ENCODE measurements at regions not wholly inside any gene's neighbourhood (a gene's known extent, or its start where the extent isn't known, plus 50 kb on each side); places are given as distances from the start of the nearest gene placed in this dataset.

- no peak overlapping the region for H3K27ac ChIP-seq (ENCODE audit: low read length)
- H3K4me1 ChIP-seq (ENCODE audit: control insufficient read depth in 1 of 2, extremely low read depth in 1 of 2, insufficient read depth in 2 of 2, low read length in 2 of 2) = no peaks in the 10 kb centered on the region
- no CpG with 5 or more reads among the region's 1 CpG for whole genome bisulfite sequencing (ENCODE audit: insufficient coverage)
- peaks cover 10 to 12% (median 11%) of the 10 kb centered on the region in 3 donors for H3K9me3 Mint-ChIP-seq
- H3K27me3 ChIP-seq (replicated peaks in 1 of 2; ENCODE audit: control insufficient read depth in 2 of 2, extremely low read depth in 1 of 2, insufficient read depth in 2 of 2, low read length in 1 of 2) = no peaks in the 10 kb centered on the region
- no peaks in the 10 kb centered on the region for H3K4me1 Mint-ChIP-seq
- no peak overlapping the region for H3K4me3 ChIP-seq (ENCODE audit: control insufficient read depth in 1 of 2, extremely low read depth in 1 of 2, low read length in 1 of 2)
- POLR2A ChIA-PET = no interaction called here
- no peak for ATAC-seq (replicated peaks in 1 of 4)
- no peaks in the 10 kb centered on the region for H3K27me3 Mint-ChIP-seq
- no peaks in the 10 kb centered on the region for H3K36me3 Mint-ChIP-seq
- CTCF ChIA-PET = no interaction called here
- H3K4me3 Mint-ChIP-seq = no peak overlapping the region
- H3K27ac Mint-ChIP-seq = no peak overlapping the region
- no peaks in the 10 kb centered on the region for H3K36me3 ChIP-seq (ENCODE audit: control insufficient read depth in 2 of 2, extremely low read depth in 1 of 2, insufficient read depth in 1 of 2, low read length in 1 of 2)
- no peak for DNase-seq
- no peaks in the 10 kb centered on the region for H3K9me3 ChIP-seq
Measured at GRCh38 chr11:101279728-101280127, 150.1 kb upstream of the PGR start.

DNA sequence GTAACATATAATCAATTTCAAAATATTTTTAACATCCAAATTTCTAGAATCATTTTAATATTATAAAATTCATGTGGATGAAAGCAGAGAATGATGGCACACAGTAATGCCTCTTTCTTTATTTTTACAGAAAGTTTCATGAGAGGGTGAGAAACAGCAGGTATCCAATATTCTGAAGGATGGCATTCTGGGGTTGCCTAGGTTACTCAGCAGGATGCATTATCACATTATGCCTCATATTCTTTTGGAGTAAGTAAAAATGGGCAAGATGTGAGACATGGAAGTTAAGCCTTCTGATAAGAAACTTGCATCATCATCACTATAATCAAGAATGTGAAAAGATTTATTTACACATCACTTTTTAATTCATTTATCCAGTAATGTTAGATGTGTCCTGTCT lies 148.7 kb upstream of the PGR start:
- H3K27ac ChIP-seq (ENCODE audit: low read length) = no peak overlapping the region
- no peaks in the 10 kb centered on the region for H3K4me1 ChIP-seq (ENCODE audit: control insufficient read depth in 1 of 2, extremely low read depth in 1 of 2, insufficient read depth in 2 of 2, low read length in 2 of 2)
- H3K9me3 Mint-ChIP-seq = peaks cover 7 to 14% (median 13%) of the 10 kb centered on the region in 3 donors
- ATAC-seq (replicated peaks in 1 of 4) (no peak), DNase-seq (no peak)
- H3K27me3 Mint-ChIP-seq = no peaks in the 10 kb centered on the region
- no peak overlapping the region for H3K4me3 ChIP-seq (ENCODE audit: control insufficient read depth in 1 of 2, extremely low read depth in 1 of 2, low read length in 1 of 2)
- no peaks in the 10 kb centered on the region for H3K27me3 ChIP-seq (replicated peaks in 1 of 2; ENCODE audit: control insufficient read depth in 2 of 2, extremely low read depth in 1 of 2, insufficient read depth in 2 of 2, low read length in 1 of 2)
- H3K27ac Mint-ChIP-seq = no peak overlapping the region
- H3K36me3 Mint-ChIP-seq = no peaks in the 10 kb centered on the region
- H3K9me3 ChIP-seq = no peaks in the 10 kb centered on the region
- ChIA-PET POLR2A (no interaction called here), CTCF (no interaction called here)
- H3K36me3 ChIP-seq (ENCODE audit: control insufficient read depth in 2 of 2, extremely low read depth in 1 of 2, insufficient read depth in 1 of 2, low read length in 1 of 2) = no peaks in the 10 kb centered on the region
- H3K4me3 Mint-ChIP-seq = no peak overlapping the region
- H3K4me1 Mint-ChIP-seq = no peaks in the 10 kb centered on the region

DNA sequence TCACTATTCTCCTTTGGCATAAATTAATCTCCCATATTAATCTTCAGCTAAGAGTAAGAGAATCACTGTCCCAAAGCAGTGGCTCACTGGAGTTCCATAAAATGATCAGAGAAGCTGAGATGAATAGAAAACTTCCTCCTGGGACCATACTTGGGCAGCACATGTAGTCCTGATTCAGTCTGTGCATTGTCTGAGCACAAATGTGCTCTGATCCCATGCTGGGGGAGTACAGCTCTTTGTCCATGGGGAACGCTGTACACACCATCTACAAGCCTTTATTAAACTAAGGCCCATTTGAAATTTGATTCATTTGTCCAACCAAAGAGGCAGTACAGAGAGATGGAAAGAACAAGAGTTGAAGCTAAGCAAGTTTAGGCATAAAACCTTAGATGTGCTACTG lies 147.4 kb upstream of the PGR start:
- Histone ChIP-seq H3K27ac (ENCODE audit: low read length) (no peak overlapping the region), H3K9me3 (no peaks in the 10 kb centered on the region), H3K4me1 (ENCODE audit: control insufficient read depth in 1 of 2, extremely low read depth in 1 of 2, insufficient read depth in 2 of 2, low read length in 2 of 2) (no peaks in the 10 kb centered on the region), H3K27me3 (replicated peaks in 1 of 2; ENCODE audit: control insufficient read depth in 2 of 2, extremely low read depth in 1 of 2, insufficient read depth in 2 of 2, low read length in 1 of 2) (no peaks in the 10 kb centered on the region), H3K4me3 (ENCODE audit: control insufficient read depth in 1 of 2, extremely low read depth in 1 of 2, low read length in 1 of 2) (no peak overlapping the region), H3K36me3 (ENCODE audit: control insufficient read depth in 2 of 2, extremely low read depth in 1 of 2, insufficient read depth in 1 of 2, low read length in 1 of 2) (no peaks in the 10 kb centered on the region)
- ATAC-seq (replicated peaks in 1 of 4) = no peak
- no peak overlapping the region for H3K4me3 Mint-ChIP-seq
- H3K4me1 Mint-ChIP-seq = no peaks in the 10 kb centered on the region
- DNase-seq = no peak
- ChIA-PET POLR2A (no interaction called here), CTCF (no interaction called here)
- H3K36me3 Mint-ChIP-seq = no peaks in the 10 kb centered on the region
- no CpG with 5 or more reads among the region's 1 CpG for WGBS (ENCODE audit: insufficient coverage)
- H3K27me3 Mint-ChIP-seq = no peaks in the 10 kb centered on the region
- peaks cover 6 to 19% (median 17%) of the 10 kb centered on the region in 3 donors for H3K9me3 Mint-ChIP-seq
- no peak overlapping the region for H3K27ac Mint-ChIP-seq

DNA sequence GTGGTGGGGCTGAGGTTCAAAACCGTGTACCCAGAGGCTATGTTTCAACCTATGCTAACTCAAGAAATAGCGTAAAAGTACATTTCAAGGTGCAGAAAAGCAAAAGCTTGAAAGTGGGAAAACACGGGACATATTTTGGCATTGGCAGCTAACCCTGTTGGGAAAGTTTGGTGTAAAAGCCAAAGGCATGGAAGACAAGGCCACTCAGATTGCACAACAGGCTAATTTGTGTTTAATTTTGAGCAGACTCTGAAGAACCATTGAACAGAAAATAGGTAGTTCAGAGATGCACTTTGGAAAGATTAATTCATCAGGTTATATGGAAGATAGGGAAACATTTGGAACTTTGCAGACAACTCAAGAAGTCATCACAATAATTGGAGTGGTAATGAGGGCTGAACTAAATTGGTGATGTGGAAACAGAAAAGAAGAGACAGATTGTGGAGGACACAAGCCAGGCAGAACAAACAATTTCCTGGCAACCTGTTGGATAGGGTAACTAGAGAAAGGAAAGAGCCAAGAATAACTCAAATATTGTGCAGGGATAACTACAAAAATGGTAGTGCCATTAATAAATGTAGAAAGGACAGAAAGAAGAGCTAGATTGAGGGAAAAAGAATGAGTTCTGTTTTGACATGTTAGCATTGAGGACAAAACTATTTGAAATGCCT lies 140.5 kb upstream of the PGR start:
- 74% methylated on average over 3 of the region's 3 CpGs for WGBS (ENCODE audit: insufficient coverage)

DNA sequence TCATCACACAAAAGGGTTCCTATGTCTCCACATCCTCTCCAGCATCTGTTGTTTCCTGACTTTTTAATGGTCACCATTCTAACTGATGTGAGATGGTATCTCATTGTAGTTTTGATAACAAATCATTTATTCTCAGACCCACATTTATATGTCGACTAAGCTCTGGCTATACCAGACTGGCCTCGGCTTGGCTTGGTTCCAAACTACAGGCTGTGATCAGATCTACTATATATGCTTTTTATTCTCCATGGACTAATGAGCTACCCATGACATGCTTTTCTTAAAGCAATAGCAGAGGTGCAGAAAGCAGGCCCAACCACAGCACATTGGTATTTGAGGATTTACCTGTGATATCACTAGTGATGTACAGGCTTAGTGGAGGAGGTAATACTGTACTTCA lies 139.8 kb upstream of the PGR start:
- Mint-ChIP-seq H3K27me3 (no peaks in the 10 kb centered on the region), H3K36me3 (no peaks in the 10 kb centered on the region), H3K27ac (no peak overlapping the region), H3K9me3 (peaks cover 13 to 23% (median 18%) of the 10 kb centered on the region in 3 donors), H3K4me3 (no peak overlapping the region), H3K4me1 (no peaks in the 10 kb centered on the region)
- no CpG with 5 or more reads among the region's 2 CpGs for WGBS (ENCODE audit: insufficient coverage)
- no peaks in the 10 kb centered on the region for H3K4me1 ChIP-seq (ENCODE audit: control insufficient read depth in 1 of 2, extremely low read depth in 1 of 2, insufficient read depth in 2 of 2, low read length in 2 of 2)
- no peak for ATAC-seq (replicated peaks in 1 of 4)
- ChIA-PET CTCF (no interaction called here), POLR2A (no interaction called here)
- no peaks in the 10 kb centered on the region for H3K9me3 ChIP-seq
- no peaks in the 10 kb centered on the region for H3K36me3 ChIP-seq (ENCODE audit: control insufficient read depth in 2 of 2, extremely low read depth in 1 of 2, insufficient read depth in 1 of 2, low read length in 1 of 2)
- H3K4me3 ChIP-seq (ENCODE audit: control insufficient read depth in 1 of 2, extremely low read depth in 1 of 2, low read length in 1 of 2) = no peak overlapping the region
- no peaks in the 10 kb centered on the region for H3K27me3 ChIP-seq (replicated peaks in 1 of 2; ENCODE audit: control insufficient read depth in 2 of 2, extremely low read depth in 1 of 2, insufficient read depth in 2 of 2, low read length in 1 of 2)
- DNase-seq = no peak
- H3K27ac ChIP-seq (ENCODE audit: low read length) = no peak overlapping the region

More for the DNA sequence above, 140.5 kb upstream of the PGR start:
- Histone ChIP-seq H3K27ac (ENCODE audit: low read length) (no peak overlapping the region), H3K27me3 (replicated peaks in 1 of 2; ENCODE audit: control insufficient read depth in 2 of 2, extremely low read depth in 1 of 2, insufficient read depth in 2 of 2, low read length in 1 of 2) (no peaks in the 10 kb centered on the region), H3K4me1 (ENCODE audit: control insufficient read depth in 1 of 2, extremely low read depth in 1 of 2, insufficient read depth in 2 of 2, low read length in 2 of 2) (no peaks in the 10 kb centered on the region), H3K36me3 (ENCODE audit: control insufficient read depth in 2 of 2, extremely low read depth in 1 of 2, insufficient read depth in 1 of 2, low read length in 1 of 2) (no peaks in the 10 kb centered on the region), H3K4me3 (ENCODE audit: control insufficient read depth in 1 of 2, extremely low read depth in 1 of 2, low read length in 1 of 2) (no peak overlapping the region), H3K9me3 (no peaks in the 10 kb centered on the region)
- ATAC-seq (replicated peaks in 1 of 4) (no peak), DNase-seq (no peak)
- Mint-ChIP-seq H3K4me1 (no peaks in the 10 kb centered on the region), H3K4me3 (no peak overlapping the region), H3K9me3 (peaks cover 13 to 22% (median 18%) of the 10 kb centered on the region in 3 donors), H3K27ac (no peak overlapping the region), H3K36me3 (no peaks in the 10 kb centered on the region), H3K27me3 (no peaks in the 10 kb centered on the region)
- ChIA-PET CTCF (no interaction called here), POLR2A (no interaction called here)

GRCh38 chr11:101267654-101268053 lies 138.0 kb upstream of the PGR start:
- Mint-ChIP-seq H3K4me1 (no peaks in the 10 kb centered on the region), H3K4me3 (no peak overlapping the region), H3K27ac (no peak overlapping the region), H3K9me3 (peaks cover 10 to 18% (median 18%) of the 10 kb centered on the region in 3 donors), H3K27me3 (no peaks in the 10 kb centered on the region), H3K36me3 (no peaks in the 10 kb centered on the region)
- no peak overlapping the region for H3K4me3 ChIP-seq (ENCODE audit: control insufficient read depth in 1 of 2, extremely low read depth in 1 of 2, low read length in 1 of 2)
- CTCF ChIA-PET = no interaction called here
- ATAC-seq (replicated peaks in 1 of 4) (no peak), DNase-seq (no peak)
- H3K27ac ChIP-seq (ENCODE audit: low read length) = no peak overlapping the region
- no peaks in the 10 kb centered on the region for H3K27me3 ChIP-seq (replicated peaks in 1 of 2; ENCODE audit: control insufficient read depth in 2 of 2, extremely low read depth in 1 of 2, insufficient read depth in 2 of 2, low read length in 1 of 2)
- no peaks in the 10 kb centered on the region for H3K36me3 ChIP-seq (ENCODE audit: control insufficient read depth in 2 of 2, extremely low read depth in 1 of 2, insufficient read depth in 1 of 2, low read length in 1 of 2)
- POLR2A ChIA-PET = no interaction called here
- no peaks in the 10 kb centered on the region for H3K9me3 ChIP-seq
- H3K4me1 ChIP-seq (ENCODE audit: control insufficient read depth in 1 of 2, extremely low read depth in 1 of 2, insufficient read depth in 2 of 2, low read length in 2 of 2) = no peaks in the 10 kb centered on the region

DNA sequence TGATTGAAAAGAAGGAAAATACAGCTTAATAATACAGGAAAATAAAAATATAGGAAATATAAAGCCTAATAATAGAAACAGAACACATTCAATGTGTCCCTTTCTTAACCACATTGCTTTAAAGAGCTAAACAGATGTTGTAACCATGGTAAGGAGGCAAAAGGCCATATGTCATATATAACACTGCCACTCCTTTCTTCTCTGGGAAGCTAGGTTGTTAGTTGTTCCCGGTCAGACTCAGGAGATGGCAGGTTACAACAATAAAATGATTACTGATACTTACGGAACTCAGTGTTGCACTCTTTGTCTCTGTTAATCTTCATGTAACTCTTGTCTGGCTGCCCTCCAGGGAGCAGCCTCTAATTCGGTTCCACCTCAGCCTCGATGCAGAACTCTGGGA lies 134.7 kb upstream of the PGR start:
- Mint-ChIP-seq H3K27me3 (no peaks in the 10 kb centered on the region), H3K9me3 (peaks cover 0 to 15% (median 14%) of the 10 kb centered on the region in 3 donors), H3K27ac (no peak overlapping the region), H3K4me3 (no peak overlapping the region), H3K4me1 (no peaks in the 10 kb centered on the region), H3K36me3 (no peaks in the 10 kb centered on the region)
- no peak overlapping the region for H3K27ac ChIP-seq (ENCODE audit: low read length)
- DNase-seq (no peak), ATAC-seq (replicated peaks in 1 of 4) (no peak)
- no peaks in the 10 kb centered on the region for H3K9me3 ChIP-seq
- CTCF ChIA-PET = no interaction called here
- H3K27me3 ChIP-seq (replicated peaks in 1 of 2; ENCODE audit: control insufficient read depth in 2 of 2, extremely low read depth in 1 of 2, insufficient read depth in 2 of 2, low read length in 1 of 2) = no peaks in the 10 kb centered on the region
- H3K4me3 ChIP-seq (ENCODE audit: control insufficient read depth in 1 of 2, extremely low read depth in 1 of 2, low read length in 1 of 2) = no peak overlapping the region
- 72% methylated on average over 3 of the region's 4 CpGs for WGBS (ENCODE audit: insufficient coverage)
- H3K36me3 ChIP-seq (ENCODE audit: control insufficient read depth in 2 of 2, extremely low read depth in 1 of 2, insufficient read depth in 1 of 2, low read length in 1 of 2) = no peaks in the 10 kb centered on the region
- no peaks in the 10 kb centered on the region for H3K4me1 ChIP-seq (ENCODE audit: control insufficient read depth in 1 of 2, extremely low read depth in 1 of 2, insufficient read depth in 2 of 2, low read length in 2 of 2)
- POLR2A ChIA-PET = no interaction called here

All from T-cell (primary cell).